ENCODE measurements at regions not wholly inside any gene's neighbourhood (a gene's known extent, or its start where the extent isn't known, plus 50 kb on each side); places are given as distances from the start of the nearest gene placed in this dataset.
"Not testable (repeated sequence)": the region's sequence is repeated elsewhere in the genome, so short reads cannot be mapped to it uniquely, and the experiment has no call there.

DNA sequence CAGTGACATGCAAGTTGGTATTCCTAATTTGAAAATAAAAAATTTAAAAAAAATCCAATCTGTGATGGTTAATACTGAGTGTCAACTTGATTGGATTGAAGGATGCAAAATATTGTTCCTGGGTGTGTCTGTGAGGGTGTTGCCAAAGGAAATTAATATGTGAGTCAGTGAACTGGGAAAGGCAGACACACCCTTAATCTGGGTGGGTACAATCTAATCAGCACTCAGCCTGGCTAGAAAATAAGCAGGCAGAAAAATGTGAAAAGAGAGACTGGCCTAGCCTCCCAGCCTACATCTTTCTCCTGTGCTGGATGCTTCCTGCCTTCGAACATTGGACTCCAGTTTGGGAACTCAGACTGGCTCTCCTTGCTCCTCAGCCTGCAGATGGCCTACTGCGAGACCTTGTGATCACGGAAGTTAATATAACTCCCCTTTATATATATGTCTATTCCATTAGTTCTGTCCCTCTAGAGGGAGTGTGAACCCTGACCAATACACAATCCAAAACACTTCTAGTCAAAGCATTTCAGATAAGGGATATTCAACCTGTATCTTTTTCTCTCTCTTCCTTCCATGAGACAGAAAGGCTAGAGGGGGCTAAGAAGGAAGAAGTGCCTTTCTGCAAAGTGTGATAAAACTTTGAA lies 712.9 kb upstream of the ADGRL3 start:
- not testable (repeated sequence) for DNase-seq (ENCODE audit: low read depth)

DNA sequence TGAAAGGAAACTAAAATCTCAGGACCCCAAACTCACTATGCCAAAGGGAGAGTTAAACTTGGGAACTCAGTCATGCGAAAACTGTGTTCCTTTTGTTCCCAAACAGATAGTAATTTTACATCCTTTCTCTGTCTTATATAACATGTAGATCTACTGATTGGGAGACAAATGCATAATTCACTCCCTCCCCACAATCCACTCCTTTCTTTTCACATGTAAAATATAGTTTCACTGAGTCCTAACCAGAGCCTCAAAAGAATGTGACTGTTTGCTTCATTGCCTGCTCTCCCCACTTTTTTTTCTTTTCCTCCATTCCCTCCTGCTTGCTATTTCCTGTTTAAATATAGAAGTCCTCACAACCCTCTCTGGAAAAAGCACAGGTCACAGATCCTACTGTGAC lies 699.3 kb upstream of the ADGRL3 start:
- DNase-seq (ENCODE audit: low read depth) = no peak

DNA sequence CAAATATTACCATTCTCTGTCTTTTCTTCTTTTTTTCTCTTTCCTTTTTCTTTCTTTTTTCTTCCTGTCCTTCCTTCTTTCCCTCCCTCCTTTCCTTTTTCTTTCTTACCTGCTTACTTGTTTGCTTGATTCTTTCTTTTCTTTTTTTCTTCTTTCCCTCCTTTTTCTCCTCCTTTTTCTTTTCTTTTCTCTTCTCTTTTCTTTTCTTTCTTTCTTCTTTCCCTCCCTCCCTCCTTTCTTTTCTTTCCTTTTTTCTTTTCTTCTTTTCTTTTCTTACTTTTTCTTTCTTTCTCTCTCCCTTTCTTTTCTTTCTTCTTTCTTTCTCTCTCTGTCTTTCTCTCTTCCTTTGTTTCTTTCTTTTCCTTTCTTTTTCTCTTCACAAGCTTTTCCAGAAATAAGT lies 697.4 kb upstream of the ADGRL3 start:
- no peak for DNase-seq (ENCODE audit: low read depth)

DNA sequence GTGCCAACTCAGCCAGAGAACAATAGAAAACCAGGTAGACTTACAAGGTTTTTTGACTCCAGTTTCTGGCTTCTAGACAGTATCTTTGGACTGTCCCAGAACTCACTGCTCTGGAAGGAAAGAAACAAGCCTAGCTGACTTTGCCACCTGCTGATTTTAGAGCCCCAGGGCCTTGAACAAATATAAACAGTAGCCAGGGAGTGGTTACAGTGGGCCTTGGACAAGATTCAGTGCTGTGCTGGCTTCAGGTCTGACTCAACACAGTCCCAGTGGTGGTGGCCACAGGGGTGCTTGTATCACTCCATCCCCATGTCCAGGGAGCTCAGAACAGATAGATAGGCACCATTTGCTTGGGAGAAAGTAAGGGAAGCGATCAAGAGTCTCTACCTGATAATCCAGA lies 694.1 kb upstream of the ADGRL3 start:
- peak; percentile 1 for DNase-seq (ENCODE audit: low read depth)

DNA sequence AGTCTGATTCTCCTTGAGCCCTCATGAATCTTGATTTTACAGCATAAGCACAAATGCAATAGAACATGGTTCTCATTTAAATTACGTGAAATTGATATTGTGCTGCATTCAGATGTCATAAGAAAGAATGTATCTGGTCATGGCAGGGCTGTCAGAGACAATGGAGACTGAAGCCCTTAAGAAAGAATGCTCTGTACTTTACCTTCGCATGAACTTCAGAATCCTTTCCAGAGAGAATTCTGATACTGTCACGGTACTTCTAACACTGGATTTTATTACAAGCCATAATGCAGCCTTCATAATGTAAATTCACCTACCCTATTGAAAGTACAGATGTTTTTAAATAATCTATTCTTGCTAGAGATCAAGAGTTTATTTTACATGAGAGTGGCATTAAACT lies 677.9 kb upstream of the ADGRL3 start:
- no peak for DNase-seq (ENCODE audit: low read depth)

DNA sequence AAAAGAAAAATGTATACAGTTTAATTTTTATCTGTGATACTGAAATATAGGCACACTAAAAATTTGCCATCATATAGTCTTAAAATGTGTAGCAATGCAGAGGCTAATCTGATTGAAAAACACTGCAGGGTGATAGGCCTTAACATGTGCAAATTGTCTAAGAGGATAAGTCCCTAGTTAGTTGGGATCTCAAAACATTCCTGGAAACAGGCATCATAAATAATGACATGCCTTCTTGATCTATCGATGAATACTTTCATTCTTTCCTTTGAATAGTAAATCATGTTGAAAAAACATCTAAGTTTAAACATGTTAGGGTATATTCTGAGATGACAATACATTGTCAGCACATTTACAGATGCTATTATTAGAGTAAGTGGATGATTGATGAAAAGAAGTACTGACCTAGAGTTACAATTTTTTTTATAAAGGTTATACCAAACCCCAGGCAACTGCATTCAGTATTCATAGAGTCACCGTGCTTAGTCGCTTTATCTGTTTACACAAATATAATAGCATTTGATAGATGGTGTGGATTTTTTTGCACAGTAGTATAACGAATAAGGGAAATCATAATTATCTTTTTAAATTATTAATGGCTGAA lies 668.2 kb upstream of the ADGRL3 start:
- DNase-seq (ENCODE audit: low read depth) = no peak

DNA sequence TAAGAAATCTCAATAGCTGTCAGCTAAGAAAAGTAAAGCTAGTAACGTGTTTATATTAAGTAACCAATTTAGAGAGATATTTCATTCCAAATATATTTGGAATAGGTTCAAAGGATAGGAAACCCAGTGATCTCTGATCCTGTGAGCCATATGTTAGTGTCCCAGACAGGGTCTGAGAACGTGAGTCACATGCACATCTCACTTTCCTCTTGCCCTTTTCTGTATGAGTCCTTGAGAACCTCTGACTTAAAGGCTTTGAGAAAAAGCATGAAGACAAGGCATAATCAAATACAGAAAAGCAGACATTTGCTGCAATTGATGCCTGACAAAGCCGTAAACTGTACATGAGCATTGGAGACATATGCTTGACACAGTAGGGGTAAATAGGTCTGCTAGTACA lies 655.1 kb upstream of the ADGRL3 start:
- no peak for DNase-seq (ENCODE audit: low read depth)

DNA sequence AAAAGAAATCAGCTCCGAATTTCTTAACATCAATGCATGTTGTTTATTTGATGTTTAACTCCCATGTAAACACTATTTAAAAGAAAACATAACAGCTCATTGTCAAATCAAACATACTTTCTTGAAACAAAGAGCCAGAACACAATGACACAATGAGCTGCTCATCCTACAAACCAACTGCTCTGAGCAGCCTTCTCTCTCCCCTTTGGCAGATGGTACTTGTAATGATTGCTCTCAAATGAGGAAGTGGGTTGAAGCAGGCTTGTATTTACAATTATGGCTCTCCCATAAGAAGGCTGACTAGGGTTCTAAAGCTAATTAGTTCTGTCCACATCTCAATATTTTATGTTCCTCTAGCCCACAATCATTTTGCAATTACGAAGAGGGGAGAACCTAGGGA lies 637.8 kb upstream of the ADGRL3 start:
- DNase-seq (ENCODE audit: low read depth) = no peak

DNA sequence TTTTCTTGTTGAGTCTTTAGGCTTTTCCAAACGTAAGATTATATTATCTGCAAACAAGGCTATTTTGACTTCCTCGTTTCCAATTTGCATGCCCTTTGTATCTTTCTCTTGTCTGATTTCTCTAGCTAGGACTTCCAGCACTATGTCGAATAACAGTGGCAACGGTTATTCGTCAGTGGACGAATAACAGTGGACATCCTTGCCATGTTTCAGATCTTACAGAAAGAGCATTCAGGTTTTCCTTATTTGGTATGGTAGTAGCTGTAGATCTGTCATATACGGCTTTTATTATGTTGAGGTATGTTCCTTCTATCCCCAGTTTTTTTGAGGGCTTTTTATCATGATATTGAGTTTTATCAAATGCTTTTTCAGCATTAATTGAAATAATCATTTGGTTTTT lies 634.6 kb upstream of the ADGRL3 start:
- DNase-seq (ENCODE audit: low read depth) = no peak

DNA sequence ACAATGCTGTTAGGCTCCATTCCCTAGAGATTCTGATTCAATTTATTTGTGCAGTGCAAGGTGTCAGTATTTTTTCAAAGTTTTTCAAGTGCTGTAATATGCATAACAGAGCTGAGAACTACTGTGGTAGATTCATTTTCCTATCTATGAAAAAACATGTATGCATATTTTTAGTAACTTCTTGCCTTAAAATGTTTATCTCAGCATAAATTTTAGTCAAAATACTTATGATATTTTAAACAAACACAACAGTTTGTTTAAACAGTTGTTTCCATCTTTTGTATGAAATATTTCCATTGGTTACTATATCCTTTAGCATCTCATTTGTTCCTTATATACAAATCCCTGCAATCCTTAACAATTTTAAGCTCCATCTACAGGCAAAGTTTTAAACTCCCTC lies 624.8 kb upstream of the ADGRL3 start:
- no peak for DNase-seq (ENCODE audit: low read depth)

DNA sequence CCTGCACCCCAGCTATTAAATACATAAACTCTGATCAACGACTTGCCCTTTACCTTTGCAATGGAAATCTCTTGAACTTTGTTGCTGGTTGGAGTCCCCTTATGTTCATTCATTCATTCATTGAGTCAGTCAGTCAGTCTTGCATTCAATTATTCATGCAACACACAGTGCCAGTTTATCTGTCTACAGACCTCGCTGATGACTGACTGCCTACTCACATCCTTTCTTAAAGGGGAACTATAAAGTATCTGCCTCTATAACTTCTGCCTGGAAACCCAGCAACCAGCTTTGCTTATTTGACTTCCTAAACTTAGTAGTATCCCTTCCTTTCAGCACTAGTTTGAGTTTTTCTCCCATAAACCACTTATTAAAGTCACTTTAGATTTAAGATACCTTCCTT lies 620.8 kb upstream of the ADGRL3 start:
- DNase-seq (ENCODE audit: low read depth) = no peak

DNA sequence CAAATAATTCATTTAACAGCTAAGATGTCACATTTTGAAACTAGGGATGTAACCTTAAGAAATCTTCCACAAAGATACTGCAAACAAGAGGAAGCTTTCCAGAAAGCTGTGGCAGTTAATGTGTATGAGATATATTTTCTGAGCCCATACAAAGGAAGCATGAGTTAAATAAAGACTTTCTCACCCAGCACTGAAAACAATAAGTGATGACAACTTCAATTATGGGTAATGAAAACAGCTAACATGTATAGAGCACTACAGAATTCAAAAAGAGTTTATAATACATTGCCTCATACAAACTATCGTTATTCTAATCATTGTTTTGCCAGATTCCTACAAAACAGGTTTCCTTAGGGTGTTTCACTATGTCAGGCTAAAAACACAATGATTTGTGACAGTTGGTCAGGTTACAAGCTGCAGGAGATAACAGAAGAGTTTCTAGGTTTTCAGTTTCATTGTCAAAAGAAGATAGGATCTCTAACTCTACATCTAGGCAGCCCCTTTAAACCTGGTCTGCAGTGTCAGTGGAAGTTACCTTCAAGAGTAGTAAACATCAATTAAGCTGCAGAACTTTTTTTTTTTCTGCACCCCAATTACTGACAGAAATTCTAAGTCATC lies 618.1 kb upstream of the ADGRL3 start:
- DNase-seq (ENCODE audit: low read depth) = no peak

DNA sequence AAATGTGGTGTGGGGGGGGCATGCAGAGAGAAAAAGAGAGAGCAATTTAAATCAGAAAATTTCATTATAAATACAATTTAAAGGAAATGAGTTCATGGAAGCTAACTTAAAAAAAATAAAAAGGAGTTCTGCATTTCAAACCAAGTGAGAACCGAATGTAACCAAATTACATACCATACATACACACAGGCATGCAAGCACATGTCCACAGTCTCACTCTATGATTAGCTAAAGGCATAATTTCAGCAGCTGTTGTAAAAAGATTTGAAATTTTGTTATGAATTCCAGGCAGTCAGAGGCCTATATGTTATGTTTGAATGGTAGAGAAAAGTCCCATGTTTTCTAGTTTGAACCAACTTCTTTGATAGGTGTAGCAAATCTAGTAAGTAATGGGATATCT lies 611.6 kb upstream of the ADGRL3 start:
- DNase-seq (ENCODE audit: low read depth) = no peak

DNA sequence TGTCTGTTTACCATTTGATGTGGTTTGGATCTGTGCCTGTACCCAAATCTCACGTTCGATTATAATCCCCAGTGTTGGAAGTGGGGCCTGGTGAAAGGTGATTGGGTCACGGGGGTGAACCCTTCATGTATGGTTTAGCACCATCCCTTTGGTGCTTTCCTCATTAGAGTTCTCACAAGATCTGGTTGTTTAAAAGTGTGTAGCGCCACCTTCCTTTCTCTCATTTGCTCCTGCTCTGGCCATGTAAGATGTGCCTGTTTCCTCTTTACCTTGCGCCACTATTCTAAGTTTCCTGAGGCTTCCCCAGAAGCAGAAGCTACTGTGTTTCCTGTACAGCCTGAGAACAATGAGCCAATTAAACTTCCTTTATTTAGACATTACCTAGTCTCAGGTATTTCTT lies 610.7 kb upstream of the ADGRL3 start:
- no peak for DNase-seq (ENCODE audit: low read depth)

DNA sequence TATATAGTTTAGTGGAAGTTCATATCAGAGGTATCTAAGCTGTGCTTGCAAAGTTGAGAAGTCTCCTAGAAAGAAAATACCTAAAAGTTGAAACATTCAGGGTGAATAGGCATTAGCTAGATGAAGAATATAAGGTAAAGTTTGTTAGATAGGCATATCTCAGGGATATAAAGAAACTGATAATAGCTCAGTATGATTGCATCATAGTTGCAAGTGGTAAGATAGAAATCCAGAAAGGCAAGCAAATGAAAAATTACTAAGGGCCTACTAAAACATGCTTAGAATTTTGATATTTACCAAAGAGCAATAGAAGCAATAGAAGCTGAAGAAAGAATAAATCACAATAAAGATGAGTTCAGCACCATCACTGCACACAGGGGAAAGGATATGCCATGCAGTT lies 610.0 kb upstream of the ADGRL3 start:
- no peak for DNase-seq (ENCODE audit: low read depth)

DNA sequence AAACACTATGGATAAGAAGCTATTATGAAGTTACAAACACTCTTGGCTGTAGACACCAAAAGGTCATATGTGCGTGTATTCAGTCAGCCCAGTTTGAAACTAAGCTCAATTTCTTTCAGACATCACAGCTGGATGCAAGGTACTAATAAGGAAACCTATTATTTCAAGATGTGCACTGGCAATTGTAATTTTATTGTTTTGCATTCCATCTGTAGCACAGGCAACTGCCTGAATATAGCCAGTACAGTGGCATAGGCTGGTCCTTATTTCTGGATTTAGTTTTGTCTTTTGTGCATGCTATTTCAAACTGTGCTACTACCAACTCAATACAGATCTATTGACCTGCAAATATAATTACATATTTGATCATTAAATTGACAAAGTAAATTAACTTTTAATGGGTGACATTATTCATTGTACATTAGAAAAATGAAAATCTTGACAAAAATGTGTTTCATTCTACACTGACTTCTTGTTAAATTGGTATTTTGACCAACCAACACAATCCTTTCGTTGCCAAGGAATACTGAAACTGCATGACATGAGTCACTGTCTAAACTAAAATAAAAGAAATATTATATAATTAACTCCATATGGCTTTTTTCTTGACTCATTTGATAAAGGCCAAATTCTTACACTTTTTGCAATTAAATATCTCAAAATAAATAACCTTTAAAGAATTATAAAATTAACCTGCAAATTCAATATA lies 594.3 kb upstream of the ADGRL3 start:
- no peak for DNase-seq (ENCODE audit: low read depth)

DNA sequence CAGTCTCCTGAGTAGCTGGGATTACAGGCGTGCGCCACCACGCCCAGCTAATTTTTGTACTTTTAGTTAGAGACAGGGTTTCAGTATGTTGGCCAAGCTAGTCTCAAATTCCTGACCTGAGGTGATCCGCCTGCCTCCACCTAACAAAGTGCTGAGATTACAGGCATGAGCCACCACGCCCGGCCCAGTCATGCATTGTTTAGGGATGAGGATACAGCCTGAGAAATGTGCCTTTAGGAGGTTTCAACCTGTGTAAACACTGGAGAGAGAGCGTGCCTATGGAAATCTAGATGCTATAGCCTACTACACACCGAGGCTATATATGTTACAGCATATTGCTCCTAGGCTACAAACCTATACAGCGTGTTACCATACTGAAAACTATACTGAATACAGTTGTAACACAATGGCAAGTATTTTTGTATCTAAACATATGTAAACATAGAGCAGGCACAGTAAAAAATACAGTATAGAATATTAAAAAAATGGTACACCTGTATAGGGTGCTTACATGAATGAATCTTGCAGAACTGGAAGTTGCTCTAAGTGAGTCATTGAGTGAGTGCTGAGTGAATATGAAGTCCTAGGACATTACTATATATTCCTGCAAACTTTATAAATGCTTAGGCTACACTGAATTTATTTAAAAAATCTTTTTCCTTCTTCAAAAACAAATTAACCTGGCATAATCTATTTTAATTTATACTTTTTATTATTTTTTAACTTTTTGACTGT lies 588.2 kb upstream of the ADGRL3 start:
- DNase-seq (ENCODE audit: low read depth) = peak; percentile 1

DNA sequence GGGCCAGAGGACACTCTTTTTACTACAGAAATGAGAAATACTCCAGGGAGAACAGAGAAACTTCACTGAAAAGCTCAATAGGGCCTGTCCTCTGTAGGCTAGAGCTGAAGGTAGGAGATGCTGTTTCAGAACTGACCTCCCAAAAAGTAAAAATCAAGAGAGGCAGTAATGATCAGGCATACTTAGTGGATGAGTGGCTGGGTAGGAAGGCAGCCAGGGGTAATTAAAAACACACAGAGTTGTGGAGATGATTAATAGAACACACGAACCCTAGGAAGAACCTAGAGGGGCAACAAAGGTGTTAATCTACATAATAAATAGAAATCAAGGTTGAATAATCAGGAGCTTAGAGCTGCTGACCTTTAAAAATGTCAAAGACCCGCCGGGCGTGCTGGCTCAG lies 582.4 kb upstream of the ADGRL3 start:
- DNase-seq (ENCODE audit: low read depth) = no peak

DNA sequence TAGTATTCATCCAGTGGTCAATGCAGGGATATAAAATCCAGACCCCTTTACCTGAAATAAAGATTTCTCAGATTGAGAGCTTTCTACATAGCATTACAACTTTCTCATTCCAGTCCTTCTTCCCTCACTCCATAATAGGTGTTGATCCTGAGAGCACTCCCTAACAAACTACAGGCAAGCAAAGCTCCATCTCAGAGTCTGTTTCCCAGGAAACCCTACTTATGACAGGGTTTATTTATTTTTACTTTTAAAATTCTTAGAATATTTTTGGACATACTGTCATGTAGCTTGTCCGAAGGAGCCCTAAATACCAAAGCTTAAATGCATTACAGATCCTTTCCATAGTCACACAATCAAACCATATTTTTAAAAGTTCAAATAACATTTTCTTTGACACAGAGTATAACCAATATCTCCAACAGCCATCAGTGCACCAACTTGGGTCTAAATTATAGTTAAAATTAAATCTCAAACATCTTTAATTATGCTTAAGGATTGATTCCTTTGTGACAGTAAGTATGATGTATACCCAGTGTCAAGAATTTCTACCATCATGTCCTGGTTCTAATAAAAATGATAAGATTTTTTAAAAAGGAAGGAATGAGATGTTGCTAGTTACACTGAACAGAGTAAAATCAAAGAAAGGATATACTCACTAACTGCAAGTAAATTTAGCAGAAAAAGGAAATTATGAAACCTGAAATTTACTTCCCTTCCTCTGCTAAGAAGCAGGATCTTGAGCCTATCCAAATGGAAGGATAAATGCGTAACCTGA lies 580.4 kb upstream of the ADGRL3 start:
- peak; percentile 0 for DNase-seq (ENCODE audit: low read depth)

DNA sequence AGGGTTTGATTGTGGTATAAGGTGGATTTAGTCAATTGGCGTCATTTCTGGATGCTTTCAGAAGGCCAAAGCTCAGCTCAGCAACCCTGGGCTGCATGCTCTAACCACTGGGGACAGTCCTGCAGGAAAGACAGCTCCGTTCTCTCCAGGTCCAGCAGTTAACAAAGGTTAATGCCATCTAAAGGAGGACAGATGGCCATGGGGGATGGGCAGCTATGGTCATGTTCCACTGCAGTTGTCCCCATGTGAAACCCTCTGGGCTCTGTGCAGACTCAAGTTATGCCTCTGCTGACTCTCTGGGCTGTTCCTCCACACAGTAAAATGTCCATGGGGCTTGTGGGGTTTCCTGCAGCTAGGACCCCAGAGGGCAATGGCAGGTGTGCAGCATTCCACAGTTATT lies 562.1 kb upstream of the ADGRL3 start:
- DNase-seq (ENCODE audit: low read depth) = no peak

DNA sequence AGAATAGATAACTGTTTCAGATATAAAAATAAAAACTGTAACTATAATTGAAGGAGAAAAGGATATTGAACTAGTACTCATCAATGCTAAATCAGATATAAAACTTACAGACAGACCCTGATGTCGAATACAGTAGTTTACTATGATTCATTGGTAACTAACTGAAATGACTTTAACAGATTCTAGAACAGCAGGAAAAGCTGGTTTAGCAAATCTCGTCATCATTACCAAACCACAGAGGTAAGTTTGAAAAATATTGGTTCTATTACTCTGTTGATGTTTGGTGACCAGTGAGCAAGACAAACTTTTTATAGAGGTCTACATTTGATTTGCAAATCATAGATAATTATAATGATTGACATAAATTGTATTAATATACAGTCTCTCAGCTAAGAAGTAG lies 551.4 kb upstream of the ADGRL3 start:
- no peak for DNase-seq (ENCODE audit: low read depth)

DNA sequence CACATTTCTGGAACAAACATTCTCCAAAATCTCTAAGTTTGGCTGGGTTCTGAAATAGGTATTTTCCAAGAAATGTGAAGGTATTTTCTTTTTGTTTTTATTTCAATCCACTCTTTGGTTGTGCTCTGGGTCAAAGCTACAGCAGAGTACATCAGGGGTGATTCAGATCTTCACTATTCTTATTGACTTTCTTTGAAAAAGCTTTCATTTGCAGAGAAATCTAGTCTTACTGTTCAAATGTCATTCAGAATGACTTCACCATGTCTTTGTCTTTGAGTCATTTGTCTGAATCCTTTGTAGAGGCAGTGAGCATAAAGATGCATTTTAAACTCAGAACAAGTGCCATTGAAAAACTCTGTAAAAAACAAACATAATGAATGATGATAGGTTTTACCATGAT lies 547.2 kb upstream of the ADGRL3 start:
- no peak for DNase-seq (ENCODE audit: low read depth)
